ENCODE measurements at regions not wholly inside any gene's neighbourhood (a gene's known extent, or its start where the extent isn't known, plus 50 kb on each side); places are given as distances from the start of the nearest gene placed in this dataset.

DNA sequence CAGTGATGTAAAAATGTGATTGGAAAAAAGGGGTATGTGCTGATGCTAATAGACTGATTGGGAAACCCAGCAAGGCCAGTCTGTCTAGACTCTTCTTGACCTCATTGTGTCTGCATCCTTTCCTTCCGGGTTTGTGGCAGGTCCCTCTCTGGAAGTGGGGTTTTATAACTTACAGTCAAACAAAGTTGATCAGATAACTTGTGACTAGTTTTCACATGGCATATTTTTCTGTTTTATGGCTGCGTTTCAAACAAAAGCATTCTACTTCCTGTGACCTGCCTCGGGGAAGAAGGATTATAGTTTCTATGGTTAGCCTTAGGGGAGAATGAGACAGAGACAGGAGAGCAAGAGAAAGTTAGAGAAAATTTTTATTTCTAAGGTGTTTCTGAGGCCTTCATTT is 188.7 kb upstream of the HNMT start:
- H3K27ac ChIP-seq: no peak overlapping the region
- TF ChIP-seq, protein P1, sequence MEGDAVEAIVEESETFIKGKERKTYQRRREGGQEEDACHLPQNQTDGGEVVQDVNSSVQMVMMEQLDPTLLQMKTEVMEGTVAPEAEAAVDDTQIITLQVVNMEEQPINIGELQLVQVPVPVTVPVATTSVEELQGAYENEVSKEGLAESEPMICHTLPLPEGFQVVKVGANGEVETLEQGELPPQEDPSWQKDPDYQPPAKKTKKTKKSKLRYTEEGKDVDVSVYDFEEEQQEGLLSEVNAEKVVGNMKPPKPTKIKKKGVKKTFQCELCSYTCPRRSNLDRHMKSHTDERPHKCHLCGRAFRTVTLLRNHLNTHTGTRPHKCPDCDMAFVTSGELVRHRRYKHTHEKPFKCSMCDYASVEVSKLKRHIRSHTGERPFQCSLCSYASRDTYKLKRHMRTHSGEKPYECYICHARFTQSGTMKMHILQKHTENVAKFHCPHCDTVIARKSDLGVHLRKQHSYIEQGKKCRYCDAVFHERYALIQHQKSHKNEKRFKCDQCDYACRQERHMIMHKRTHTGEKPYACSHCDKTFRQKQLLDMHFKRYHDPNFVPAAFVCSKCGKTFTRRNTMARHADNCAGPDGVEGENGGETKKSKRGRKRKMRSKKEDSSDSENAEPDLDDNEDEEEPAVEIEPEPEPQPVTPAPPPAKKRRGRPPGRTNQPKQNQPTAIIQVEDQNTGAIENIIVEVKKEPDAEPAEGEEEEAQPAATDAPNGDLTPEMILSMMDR (IDR thresholded peaks at IDR 0.05): no peak
- no peak for TF ChIP-seq POLR2A (IDR thresholded peaks at IDR 0.05)
- intact Hi-C loops (cut with DNase I; ENCODE audit: low total_unique reads): no loop called here
- H3K9me3 ChIP-seq: no peaks in the 10 kb centered on the region
- 72 to 83% methylated on average over 3 of the region's 3 CpGs for WGBS, 2 donors
- no peak overlapping the region for H3K4me3 ChIP-seq
- H3K27me3 ChIP-seq: no peaks in the 10 kb centered on the region
- DNase-seq: no peak
- no peaks in the 10 kb centered on the region for H3K36me3 ChIP-seq (ENCODE audit: low read depth, missing control alignments)
- H3K4me1 ChIP-seq: no peaks in the 10 kb centered on the region

- intact Hi-C loops (cut with DNase I; ENCODE audit: low total_unique reads): no loop called here
- Histone ChIP-seq H3K36me3 (ENCODE audit: low read depth, missing control alignments) (no peaks in the 10 kb centered on the region), H3K4me1 (no peaks in the 10 kb centered on the region), H3K27ac (no peak overlapping the region), H3K9me3 (no peaks in the 10 kb centered on the region), H3K4me3 (no peak overlapping the region), H3K27me3 (no peaks in the 10 kb centered on the region)
- DNase-seq: no peak
- WGBS, 2 donors: 80 to 84% methylated on average over 3 of the region's 3 CpGs
- no peak for TF ChIP-seq POLR2A (IDR thresholded peaks at IDR 0.05)
- TF ChIP-seq, protein P1 (IDR thresholded peaks at IDR 0.05): no peak
Measured at GRCh38 chr2:137776697-137777096, 187.6 kb upstream of the HNMT start.

DNA sequence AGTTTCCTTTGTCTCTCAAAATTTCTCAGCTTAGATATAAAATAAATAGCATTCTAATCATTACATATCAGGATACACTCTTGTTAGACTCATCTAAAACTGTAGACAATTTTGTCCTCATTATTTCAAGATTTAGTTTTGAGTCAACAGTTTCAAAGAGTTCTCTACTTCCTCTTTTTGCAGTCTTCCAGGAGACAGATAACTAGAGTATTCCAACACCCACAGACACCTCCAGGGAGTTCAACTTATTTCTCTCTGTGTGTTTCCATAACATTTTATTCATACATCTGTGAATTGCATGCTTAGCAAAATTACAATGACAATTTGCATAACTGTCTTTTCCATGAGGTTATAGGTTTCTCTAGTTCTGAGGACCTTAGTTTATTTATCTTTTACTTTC is 166.6 kb upstream of the HNMT start:
- H3K27me3 ChIP-seq: no peaks in the 10 kb centered on the region
- H3K4me3 ChIP-seq: no peak overlapping the region
- H3K4me1 ChIP-seq: no peaks in the 10 kb centered on the region
- no peak overlapping the region for H3K27ac ChIP-seq
- intact Hi-C loops (cut with DNase I; ENCODE audit: low total_unique reads): no loop called here
- TF ChIP-seq, protein P1 (IDR thresholded peaks at IDR 0.05): no peak
- TF ChIP-seq POLR2A (IDR thresholded peaks at IDR 0.05): no peak
- no peaks in the 10 kb centered on the region for H3K9me3 ChIP-seq
- no peak for DNase-seq
- H3K36me3 ChIP-seq (ENCODE audit: low read depth, missing control alignments): no peaks in the 10 kb centered on the region

GRCh38 chr2:137799600-137799999 is 164.7 kb upstream of the HNMT start:
- Histone ChIP-seq H3K9me3 (no peaks in the 10 kb centered on the region), H3K4me3 (no peak overlapping the region), H3K36me3 (ENCODE audit: low read depth, missing control alignments) (no peaks in the 10 kb centered on the region), H3K4me1 (no peaks in the 10 kb centered on the region), H3K27me3 (no peaks in the 10 kb centered on the region), H3K27ac (no peak overlapping the region)
- intact Hi-C loops (cut with DNase I; ENCODE audit: low total_unique reads): no loop called here
- WGBS, 2 donors: 82 to 83% methylated on average over 5 of the region's 5 CpGs
- TF ChIP-seq POLR2A (IDR thresholded peaks at IDR 0.05): no peak
- TF ChIP-seq, protein P1 (IDR thresholded peaks at IDR 0.05): no peak
- no peak for DNase-seq

GRCh38 chr2:137800386-137800785 is 163.9 kb upstream of the HNMT start:
- Histone ChIP-seq H3K36me3 (ENCODE audit: low read depth, missing control alignments) (no peaks in the 10 kb centered on the region), H3K27me3 (no peaks in the 10 kb centered on the region), H3K4me1 (no peaks in the 10 kb centered on the region), H3K9me3 (no peaks in the 10 kb centered on the region), H3K4me3 (no peak overlapping the region), H3K27ac (no peak overlapping the region)
- intact Hi-C loops (cut with DNase I; ENCODE audit: low total_unique reads): no loop called here
- 68 to 82% methylated on average over 2 of the region's 2 CpGs for WGBS, 2 donors
- TF ChIP-seq, protein P1 (IDR thresholded peaks at IDR 0.05): no peak
- no peak for TF ChIP-seq POLR2A (IDR thresholded peaks at IDR 0.05)
- no peak for DNase-seq
